K562 (cell line): ENCODE measurements at regions not wholly inside any gene's neighbourhood (a gene's known extent, or its start where the extent isn't known, plus 50 kb on each side); places are given as distances from the start of the nearest gene placed in this dataset.

Experiments
- ATAC-seq: fragments of 200-7000 bp; cut with Tn5 transposase; 3 replicates; pipeline ENCODE4 v1.9.1; 2020; ENCODE audit warnings: moderate library complexity
- BruUV-seq: library from RNA; stranded (reverse); fragments of 400-500 nt; replicated peaks from 2 replicates; lab custom pipeline; 2021; lab: Mats Ljungman, UMichigan
- CTCF ChIA-PET: fragments of 300-600 bp; formaldehyde crosslinking; extraction: SDS; loops from one replicate; lab custom pipeline; 2021; ENCODE audit warnings: low intra/inter-chr PET ratio; lab: Yijun Ruan, JAX
- POLR2A ChIA-PET: fragments of 300-600, 350-650 bp; sonication (Branson Sonifier 250); formaldehyde crosslinking; extraction: SDS; loops from one replicate; lab custom pipeline; 2021; ENCODE audit warnings: antibody characterized with exemption, inconsistent platforms; lab: Yijun Ruan, JAX
- DNase-seq, 4 experiments: peaks; one replicate each; pipeline versions ENCODE4 v3.0.0 to v3.0.0-alpha.2; 2011 to 2018; ENCODE audit warnings: low spot score in 3 of 4, mixed read lengths in 3 of 4; ENCODE audit errors: extremely low read depth in 1 of 4
- FAIRE-seq: peaks from 2 replicates; lab custom pipeline; 2011; peaks lifted over from hg19 to GRCh38; lab: Jason Lieb, UNC
- H2AFZ ChIP-seq: 2 replicates; pipeline ENCODE4 v1.6.0; 2011; ENCODE audit warnings: low read depth, low read length, control low read depth, inconsistent platforms
- H3K27ac ChIP-seq: fragments of 200-600 bp; 3 replicates; pipeline ENCODE4 v1.8.0; 2011; ENCODE audit warnings: low read depth, mild to moderate bottlenecking, control low read depth, inconsistent platforms, low read length, moderate library complexity, mixed read lengths; ENCODE audit errors: extremely low read depth
- H3K27me3 ChIP-seq, 2 experiments: fragments of 300-600 bp in 1 of 2; 2 replicates in 1 of 2; 3 replicates in 1 of 2; pipeline versions ENCODE4 v1.6.0 to v1.8.0; 2011; ENCODE audit warnings: inconsistent platforms in 2 of 2, low read length in 2 of 2, mild to moderate bottlenecking in 1 of 2, mixed read lengths in 1 of 2, moderate library complexity in 1 of 2; ENCODE audit not compliant: control insufficient read depth in 2 of 2, insufficient read depth in 2 of 2
- H3K36me3 ChIP-seq: fragments of 300-600 bp; 3 replicates; pipeline ENCODE4 v1.8.0; 2011; ENCODE audit warnings: mild to moderate bottlenecking, low read length, inconsistent platforms; ENCODE audit not compliant: control insufficient read depth, insufficient read depth
- H3K4me1 ChIP-seq, 2 experiments: fragments of 200-600 bp in 1 of 2; replicated peaks in 1 of 2; 2 replicates in 1 of 2; 3 replicates in 1 of 2; pipeline versions ENCODE4 v1.5.1 to v1.8.0; 2011; ENCODE audit warnings: inconsistent platforms in 2 of 2, low read length in 2 of 2, mild to moderate bottlenecking in 1 of 2, mixed read lengths in 1 of 2, moderate library complexity in 1 of 2; ENCODE audit not compliant: control insufficient read depth in 2 of 2, insufficient read depth in 2 of 2
- H3K4me2 ChIP-seq: 2 replicates; pipeline ENCODE4 v1.6.1; 2011; ENCODE audit warnings: low read length, control low read depth, inconsistent platforms, mixed read lengths; ENCODE audit not compliant: insufficient read depth
- H3K4me3 ChIP-seq: fragments of 200-600 bp; sonication (generic), shearing (Covaris generic); 2 replicates; pipeline ENCODE4 v1.5.1; 2016; ENCODE audit warnings: control low read depth, inconsistent platforms
- H3K79me2 ChIP-seq: fragments of 200-600 bp; 3 replicates; pipeline ENCODE4 v1.8.0; 2011; ENCODE audit warnings: low read length, inconsistent platforms; ENCODE audit not compliant: control insufficient read depth, insufficient read depth
- H3K9ac ChIP-seq, 2 experiments: 2 replicates each; pipeline versions ENCODE4 v1.6.0 to v1.6.1; 2011; ENCODE audit warnings: low read depth in 2 of 2, low read length in 2 of 2, control low read depth in 1 of 2, inconsistent platforms in 1 of 2, mild to moderate bottlenecking in 1 of 2, mixed read lengths in 1 of 2; ENCODE audit not compliant: insufficient read depth in 1 of 2
- H3K9me1 ChIP-seq: one replicate; pipeline ENCODE4 v1.6.0; 2011; ENCODE audit warnings: inconsistent platforms, mild to moderate bottlenecking, low read length, moderate library complexity; ENCODE audit not compliant: control insufficient read depth, insufficient read depth
- H3K9me3 ChIP-seq: replicated peaks from 2 replicates; pipeline ENCODE4 v1.5.1; 2011; ENCODE audit warnings: low read depth, low read length, inconsistent platforms; ENCODE audit not compliant: control insufficient read depth, insufficient read depth
- H4K20me1 ChIP-seq: replicated peaks from 2 replicates; pipeline ENCODE4 v1.6.1; 2011; ENCODE audit warnings: low read length, inconsistent platforms, mixed read lengths; ENCODE audit not compliant: control insufficient read depth, insufficient read depth
- BRCA1 ChIP-seq, 2 experiments: fragments of 450-650 bp in 1 of 2; sonication (generic) in 1 of 2; formaldehyde crosslinking in 1 of 2; IDR thresholded peaks; 2 replicates each; pipeline versions ENCODE4 v1.5.0 to v1.6.1; 2017 to 2020; ENCODE audit warnings: mild to moderate bottlenecking in 1 of 2, missing genetic modification reagents in 1 of 2
- C11orf30 ChIP-seq: fragments of 450-650 bp; IDR thresholded peaks from 2 replicates; pipeline ENCODE4 v1.6.1; 2016; ENCODE audit warnings: low read depth, mild to moderate bottlenecking
- KDM4B ChIP-seq, 2 experiments: fragments of 450-650 bp in 1 of 2; sonication (generic) in 1 of 2; IDR thresholded peaks; 2 replicates each; pipeline ENCODE4 v1.6.1; 2016 to 2017; ENCODE audit warnings: borderline replicate concordance in 2 of 2, antibody characterized with exemption in 1 of 2, low read depth in 1 of 2, mild to moderate bottlenecking in 1 of 2
- NFE2L1 ChIP-seq: fragments of 450-650 bp; IDR thresholded peaks from 2 replicates; pipeline ENCODE4 v1.6.1; 2016; ENCODE audit warnings: missing genetic modification characterization, low read depth, mild to moderate bottlenecking, missing compliant biosample characterization, moderate library complexity, borderline replicate concordance
- PYGO2 ChIP-seq: fragments of 450-650 bp; IDR thresholded peaks from 2 replicates; pipeline ENCODE4 v1.6.1; 2016; ENCODE audit warnings: mild to moderate bottlenecking, missing genetic modification characterization, moderate library complexity, missing compliant biosample characterization
- ZNF655 ChIP-seq: fragments of 250-450 bp; sonication (Bioruptor Pico); IDR thresholded peaks from 2 replicates; pipeline ENCODE4 v1.5.0; 2021
- WGBS: fragments of 100-300 bp; shearing (Covaris generic); methylation state at CpG from one replicate; pipeline ENCODE4 v1.1.6; 2016; ENCODE audit warnings: low coverage, mixed read lengths; ENCODE audit not compliant: insufficient coverage; ENCODE audit errors: missing lambda C conversion rate; 5-methylcytosine and 5-hydroxymethylcytosine counted together
- in situ Hi-C: fragments of 300-500 bp; cut with MboI; formaldehyde crosslinking; loops from 4 replicates; pipeline ENCODE4 v1.15.0; 2018; ENCODE audit warnings: inconsistent platforms, mixed read lengths
- intact Hi-C: fragments of 100-400 bp; cut with micrococcal nuclease; formaldehyde crosslinking; loops from 2 replicates; pipeline ENCODE4 v1.14.2; 2022

- Histone ChIP-seq H3K27ac (no peak overlapping the region), H3K4me1 (no peaks in the 10 kb centered on the region), H3K79me2 (no peaks in the 10 kb centered on the region), H4K20me1 (no peaks in the 10 kb centered on the region), H3K9ac (no peak overlapping the region), H3K4me2 (no peak overlapping the region), H3K4me3 (no peak overlapping the region), H3K27me3 (no peaks in the 10 kb centered on the region), H3K9me3 (no peaks in the 10 kb centered on the region), H2AFZ (no peak overlapping the region), H3K36me3 (no peaks in the 10 kb centered on the region), H3K9me1 (no peaks in the 10 kb centered on the region)
- ChIA-PET POLR2A (no interaction called here), CTCF (no interaction called here)
- in situ Hi-C loops (no loop called here), intact Hi-C loops (no loop called here)
- ATAC-seq (no peak), FAIRE-seq (no peak), DNase-seq (no peak)
- no TSS peak for BruUV-seq
- TF ChIP-seq KDM4B (IDR thresholded peaks at IDR 0.05; ENCODE audit: borderline replicate concordance in 2 of 2, low read depth in 1 of 2) (no peak), PYGO2 (tag) (no peak), NFE2L1 (no peak), BRCA1 (IDR thresholded peaks at IDR 0.05) (no peak), BRCA1 (CRISPR knock-in tag; IDR thresholded peaks at IDR 0.05) (no peak), ZNF655 (CRISPR knock-in tag) (no peak), C11orf30 (no peak)
- WGBS, result 0% methylated on average over 3 of the region's 3 CpGs
These were observed 1401.9 kb upstream of the FLRT2 start for GRCh38 chr14:84128050-84128449.
